GM21786 (cell line): ENCODE measurements at regions not wholly inside any gene's neighbourhood (a gene's known extent, or its start where the extent isn't known, plus 50 kb on each side); places are given as distances from the start of the nearest gene placed in this dataset.
A peak's percentile ranks its signal among the peaks of the same experiment; 100 is the strongest.

Source experiments
- ATAC-seq: cut with Tn5 transposase; IDR thresholded peaks from one replicate; pipeline ENCODE4 v1.9.1; 2021; ENCODE audit not compliant: unreplicated experiment

- ATAC-seq: no peak
Measured at GRCh38 chr2:237150186-237150585, 64.5 kb downstream of the COPS8 start.

GRCh38 chr2:237150831-237151375 is 65.2 kb downstream of the COPS8 start:
- no peak for ATAC-seq

GRCh38 chr2:237152361-237152760 is 66.7 kb downstream of the COPS8 start:
- no peak for ATAC-seq

- no peak for ATAC-seq
Measured at GRCh38 chr2:237153181-237153580, 67.5 kb downstream of the COPS8 start.

- no peak for ATAC-seq
Measured at GRCh38 chr2:237154082-237154638, 68.5 kb downstream of the COPS8 start.

- ATAC-seq: peak; percentile 57
Measured at GRCh38 chr2:237154884-237155851, 69.5 kb downstream of the COPS8 start.

GRCh38 chr2:237156031-237156856 is 70.6 kb downstream of the COPS8 start:
- ATAC-seq: no peak

- ATAC-seq: no peak
Measured at GRCh38 chr2:237156857-237157779, 71.4 kb downstream of the COPS8 start.

GRCh38 chr2:237157780-237158102 is 72.1 kb downstream of the COPS8 start:
- no peak for ATAC-seq

- ATAC-seq: no peak
Measured at GRCh38 chr2:237158194-237158593, 72.5 kb downstream of the COPS8 start.

GRCh38 chr2:237159006-237159911 is 73.6 kb downstream of the COPS8 start:
- no peak for ATAC-seq

- ATAC-seq: no peak
Measured at GRCh38 chr2:237160271-237160919, 74.7 kb downstream of the COPS8 start.

GRCh38 chr2:237161189-237161588 is 75.5 kb downstream of the COPS8 start:
- ATAC-seq: no peak

- ATAC-seq: no peak
Measured at GRCh38 chr2:237162959-237163358, 77.3 kb downstream of the COPS8 start.

- ATAC-seq: no peak
Measured at GRCh38 chr2:237164474-237165042, 78.9 kb downstream of the COPS8 start.

- no peak for ATAC-seq
Measured at GRCh38 chr2:237165405-237166276, 80.0 kb downstream of the COPS8 start.

GRCh38 chr2:237167038-237167437 is 81.3 kb downstream of the COPS8 start:
- no peak for ATAC-seq
